GM12875 (cell line): ENCODE measurements at regions not wholly inside any gene's neighbourhood (a gene's known extent, or its start where the extent isn't known, plus 50 kb on each side); places are given as distances from the start of the nearest gene placed in this dataset.

Experiments used
- H3K4me3 ChIP-seq: one replicate; pipeline ENCODE4 v1.5.1; 2011; ENCODE audit warnings: low read depth, low read length, control low read depth
- TF ChIP-seq, protein P1 (sequence below): IDR thresholded peaks from 2 replicates; pipeline ENCODE4 v1.5.1; 2011; ENCODE audit warnings: low read depth, mild to moderate bottlenecking, control low read depth, inconsistent platforms, low read length, moderate library complexity, borderline replicate concordance; ENCODE audit not compliant: insufficient read depth

DNA sequence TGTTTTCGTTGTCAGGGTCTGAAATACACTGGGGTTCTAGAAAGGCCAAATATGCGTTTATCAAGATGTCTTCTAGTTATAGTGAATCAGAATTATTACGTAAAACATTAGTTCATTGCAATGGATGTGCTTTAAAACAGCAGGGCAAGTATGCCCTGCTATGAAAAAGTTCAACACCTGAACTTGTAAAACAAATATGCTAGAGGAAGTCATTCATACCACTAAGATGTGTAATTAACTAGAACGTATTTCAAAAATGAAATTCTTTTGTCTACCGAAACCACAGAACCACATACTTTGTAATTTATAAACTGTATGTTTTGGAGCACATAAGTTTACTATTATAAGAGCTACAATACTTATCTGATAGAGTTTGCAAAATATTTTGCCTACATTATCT lies 266.2 kb downstream of the KCTD12 start:
- TF ChIP-seq, protein P1, sequence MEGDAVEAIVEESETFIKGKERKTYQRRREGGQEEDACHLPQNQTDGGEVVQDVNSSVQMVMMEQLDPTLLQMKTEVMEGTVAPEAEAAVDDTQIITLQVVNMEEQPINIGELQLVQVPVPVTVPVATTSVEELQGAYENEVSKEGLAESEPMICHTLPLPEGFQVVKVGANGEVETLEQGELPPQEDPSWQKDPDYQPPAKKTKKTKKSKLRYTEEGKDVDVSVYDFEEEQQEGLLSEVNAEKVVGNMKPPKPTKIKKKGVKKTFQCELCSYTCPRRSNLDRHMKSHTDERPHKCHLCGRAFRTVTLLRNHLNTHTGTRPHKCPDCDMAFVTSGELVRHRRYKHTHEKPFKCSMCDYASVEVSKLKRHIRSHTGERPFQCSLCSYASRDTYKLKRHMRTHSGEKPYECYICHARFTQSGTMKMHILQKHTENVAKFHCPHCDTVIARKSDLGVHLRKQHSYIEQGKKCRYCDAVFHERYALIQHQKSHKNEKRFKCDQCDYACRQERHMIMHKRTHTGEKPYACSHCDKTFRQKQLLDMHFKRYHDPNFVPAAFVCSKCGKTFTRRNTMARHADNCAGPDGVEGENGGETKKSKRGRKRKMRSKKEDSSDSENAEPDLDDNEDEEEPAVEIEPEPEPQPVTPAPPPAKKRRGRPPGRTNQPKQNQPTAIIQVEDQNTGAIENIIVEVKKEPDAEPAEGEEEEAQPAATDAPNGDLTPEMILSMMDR, result no peak
- H3K4me3 ChIP-seq, result no peak overlapping the region

DNA sequence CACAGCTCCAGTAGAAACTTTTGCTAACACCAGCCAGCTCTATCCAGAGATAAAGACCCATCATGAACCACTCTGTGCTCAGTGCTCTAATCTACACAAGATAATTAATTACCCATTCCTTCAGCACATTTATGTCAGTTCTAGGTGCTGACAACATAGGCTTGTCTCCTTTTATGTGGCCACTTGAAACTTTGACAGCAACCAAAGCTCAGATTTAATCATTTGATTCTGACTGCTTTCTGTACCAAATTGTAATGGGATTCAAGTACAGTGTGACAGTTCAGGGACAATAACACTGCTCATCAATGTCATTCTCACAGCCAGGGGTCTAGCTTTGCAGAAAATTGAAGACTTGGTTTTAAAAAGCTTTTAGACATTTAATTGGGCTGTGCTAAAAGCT lies 266.6 kb downstream of the KCTD12 start:
- TF ChIP-seq, protein P1, result no peak
- H3K4me3 ChIP-seq, result no peak overlapping the region

DNA sequence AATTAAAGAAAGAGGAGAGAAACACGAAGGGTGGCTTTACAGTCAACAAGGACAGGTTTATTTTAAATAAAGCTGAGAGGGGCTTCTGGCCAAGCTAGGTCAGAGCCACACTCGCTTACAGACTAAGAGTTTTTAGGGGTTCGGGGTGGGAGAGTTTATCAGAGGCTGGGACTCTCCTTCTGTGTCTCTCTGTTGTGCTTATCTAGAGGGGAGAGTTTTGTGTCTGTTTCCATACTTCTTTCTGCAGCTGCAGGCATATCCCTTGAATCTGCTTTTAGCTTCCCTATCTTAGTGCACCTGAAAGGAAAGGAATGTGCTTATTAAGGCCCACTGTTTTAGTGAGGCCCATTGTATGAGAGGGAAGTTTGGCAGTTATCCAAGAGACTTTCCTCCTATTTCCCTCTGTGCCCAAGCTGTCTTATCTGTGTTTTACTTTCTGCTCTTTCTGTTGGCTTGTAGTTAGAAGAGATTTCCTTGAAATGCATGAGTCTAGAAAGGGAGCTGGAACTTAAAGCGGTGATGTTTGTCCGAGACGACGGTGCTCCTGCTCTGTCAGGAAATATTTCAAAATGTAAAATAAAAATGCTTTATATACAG lies 275.3 kb downstream of the KCTD12 start:
- TF ChIP-seq, protein P1, result no peak
- no peak overlapping the region for H3K4me3 ChIP-seq

DNA sequence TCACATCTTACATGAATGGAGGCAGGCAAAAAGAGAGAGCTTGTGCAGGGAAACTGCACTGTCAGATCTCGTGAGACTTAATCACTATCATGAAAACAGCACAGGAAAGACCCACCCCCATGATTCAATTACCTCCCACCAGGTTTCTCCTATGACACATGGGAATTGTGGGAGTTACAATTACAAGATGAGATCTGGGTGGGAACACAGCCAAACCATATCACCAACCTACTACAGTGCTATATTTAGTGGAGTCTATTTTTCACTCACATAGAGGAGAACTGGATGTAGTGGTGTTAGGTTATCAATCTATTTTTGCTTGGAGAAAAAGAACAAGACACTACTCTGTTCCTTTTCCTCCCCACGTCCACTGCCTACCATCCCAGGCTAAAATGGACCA lies 276.6 kb downstream of the KCTD12 start:
- H3K4me3 ChIP-seq, result no peak overlapping the region
- TF ChIP-seq, protein P1, result no peak

DNA sequence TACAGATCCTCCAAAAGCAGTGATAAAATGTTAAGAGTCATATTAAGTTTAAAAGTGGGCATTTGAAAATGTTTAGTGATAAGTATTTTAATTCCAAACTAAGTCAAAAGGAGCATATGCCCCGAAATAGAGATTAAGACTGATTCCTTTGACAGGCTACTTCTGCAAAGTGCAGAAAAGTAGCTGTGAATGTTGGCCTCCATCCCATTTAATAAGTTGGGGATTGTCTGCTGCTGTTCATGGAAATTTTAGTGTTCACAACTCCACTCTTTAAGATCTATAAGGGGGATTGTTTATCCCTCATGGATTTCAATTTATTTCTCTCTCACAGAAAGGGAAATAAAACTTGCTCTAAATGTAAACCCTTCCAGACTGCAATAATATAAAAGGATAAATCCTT lies 278.3 kb downstream of the KCTD12 start:
- TF ChIP-seq, protein P1, result no peak

DNA sequence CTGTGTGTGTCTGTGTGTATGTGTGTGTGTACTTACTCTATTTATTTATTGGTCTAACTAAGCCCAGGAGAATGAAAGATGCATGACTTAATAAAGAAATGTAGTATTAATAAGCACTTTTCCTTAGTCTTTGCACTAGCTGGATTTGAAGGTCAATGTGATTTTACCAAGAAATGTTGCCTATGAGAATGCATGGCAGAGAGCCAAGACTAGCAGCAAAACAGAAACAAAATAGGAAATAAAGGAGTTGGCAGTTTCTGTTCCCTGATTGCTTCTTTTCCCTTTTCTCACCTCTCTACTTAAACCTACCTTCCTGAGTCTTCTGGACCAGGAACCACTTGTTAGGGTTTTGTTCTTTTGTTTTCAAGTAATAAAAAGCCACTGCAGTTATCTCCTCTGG lies 286.1 kb downstream of the KCTD12 start:
- TF ChIP-seq, protein P1, result no peak

More for the DNA sequence above, 278.3 kb downstream of the KCTD12 start:
- H3K4me3 ChIP-seq, result no peak overlapping the region

DNA sequence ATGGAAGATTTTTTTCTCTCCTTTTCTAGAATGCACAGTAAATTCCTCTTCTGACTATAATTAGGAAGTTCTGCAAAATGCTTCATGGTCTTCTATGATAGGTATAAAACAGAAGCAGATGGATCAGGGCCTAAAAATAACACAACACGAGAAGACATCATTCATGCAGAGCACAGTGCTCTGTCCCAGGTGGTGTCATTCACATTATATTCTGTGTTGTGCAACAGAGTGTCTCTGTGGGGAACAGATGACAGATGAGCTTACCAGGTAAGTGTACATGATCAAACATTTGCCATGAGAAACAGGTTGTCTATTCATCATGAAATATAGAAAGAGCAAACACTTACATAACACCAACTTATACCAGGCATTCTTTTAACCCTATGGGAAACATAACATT lies 288.3 kb downstream of the KCTD12 start:
- no peak overlapping the region for H3K4me3 ChIP-seq
- TF ChIP-seq, protein P1, result no peak

More for the DNA sequence above, 286.1 kb downstream of the KCTD12 start:
- no peak overlapping the region for H3K4me3 ChIP-seq
